ENCODE measurements at regions not wholly inside any gene's neighbourhood (a gene's known extent, or its start where the extent isn't known, plus 50 kb on each side); places are given as distances from the start of the nearest gene placed in this dataset.

GRCh38 chr12:88802096-88802706 lies 221.9 kb upstream of the KITLG start:
- TF ChIP-seq CTCF (conservative IDR thresholded peaks at IDR 0.05) (no peak), EZH2 (IDR thresholded peaks at IDR 0.05; ENCODE audit: low read depth) (no peak)
- Histone ChIP-seq H3K9me2 (ENCODE audit: insufficient read depth) (no peaks in the 10 kb centered on the region), H3K27me3 (ENCODE audit: insufficient read depth, low read depth) (no peaks in the 10 kb centered on the region), H3K36me3 (ENCODE audit: low read depth) (no peaks in the 10 kb centered on the region), H3K79me2 (ENCODE audit: low read depth) (no peaks in the 10 kb centered on the region), H3K27ac (no peak overlapping the region), H4K20me1 (ENCODE audit: insufficient read depth) (no peaks in the 10 kb centered on the region), H3K4me3 (no peak overlapping the region), H2AFZ (peak overlapping the region; percentile 48; the same call in 1 of the 2 replicates), H3K4me2 (no peak overlapping the region), H3K9me3 (ENCODE audit: insufficient read depth, low read depth) (no peaks in the 10 kb centered on the region), H3F3A (ENCODE audit: insufficient read depth, low read depth) (no peaks in the 10 kb centered on the region), H3K4me1 (replicated peaks; ENCODE audit: insufficient read depth) (no peaks in the 10 kb centered on the region)
- CTCF ChIA-PET, result no interaction called here
- DNase-seq, result no peak
- no TSS peak for BruUV-seq (replicated peaks)
- intact Hi-C loops (cut with micrococcal nuclease; ENCODE audit: unreplicated experiment), result no loop called here
- POLR2A ChIA-PET (ENCODE audit: unreplicated experiment), result no interaction called here

GRCh38 chr12:88801227-88802095 lies 221.2 kb upstream of the KITLG start:
- Histone ChIP-seq H3K27me3 (ENCODE audit: insufficient read depth, low read depth) (no peaks in the 10 kb centered on the region), H3K9me2 (ENCODE audit: insufficient read depth) (no peaks in the 10 kb centered on the region), H4K20me1 (ENCODE audit: insufficient read depth) (no peaks in the 10 kb centered on the region), H3K4me3 (no peak overlapping the region), H3K36me3 (ENCODE audit: low read depth) (no peaks in the 10 kb centered on the region), H3K9me3 (ENCODE audit: insufficient read depth, low read depth) (no peaks in the 10 kb centered on the region), H3K27ac (no peak overlapping the region), H3K4me2 (no peak overlapping the region), H3K79me2 (ENCODE audit: low read depth) (no peaks in the 10 kb centered on the region), H3K4me1 (replicated peaks; ENCODE audit: insufficient read depth) (no peaks in the 10 kb centered on the region), H2AFZ (peak overlapping the region; percentile 48; the same call in 1 of the 2 replicates), H3F3A (ENCODE audit: insufficient read depth, low read depth) (no peaks in the 10 kb centered on the region)
- ChIA-PET POLR2A (ENCODE audit: unreplicated experiment) (no interaction called here), CTCF (no interaction called here)
- no peak for DNase-seq
- intact Hi-C loops (cut with micrococcal nuclease; ENCODE audit: unreplicated experiment), result no loop called here
- TF ChIP-seq CTCF (conservative IDR thresholded peaks at IDR 0.05), result no peak
- TF ChIP-seq EZH2 (IDR thresholded peaks at IDR 0.05; ENCODE audit: low read depth), result no peak
- no TSS peak for BruUV-seq (replicated peaks)

- H3K9me2 ChIP-seq (ENCODE audit: insufficient read depth), result no peaks in the 10 kb centered on the region
- DNase-seq, result no peak
- peaks cover 9% of the 10 kb centered on the region; the same call in 1 of the 2 replicates for H3K9me3 ChIP-seq (ENCODE audit: insufficient read depth, low read depth)
- H3K27me3 ChIP-seq (ENCODE audit: insufficient read depth, low read depth), result no peaks in the 10 kb centered on the region
- no peaks in the 10 kb centered on the region for H3K36me3 ChIP-seq (ENCODE audit: low read depth)
- H3F3A ChIP-seq (ENCODE audit: insufficient read depth, low read depth), result no peaks in the 10 kb centered on the region
- no TSS peak for BruUV-seq (replicated peaks)
- H4K20me1 ChIP-seq (ENCODE audit: insufficient read depth), result no peaks in the 10 kb centered on the region
- no peak overlapping the region for H3K4me2 ChIP-seq
- no peak overlapping the region for H3K4me3 ChIP-seq
- H2AFZ ChIP-seq, result no peak overlapping the region
- H3K27ac ChIP-seq, result no peak overlapping the region
- POLR2A ChIA-PET (ENCODE audit: unreplicated experiment), result no interaction called here
- CTCF ChIA-PET, result no interaction called here
- intact Hi-C loops (cut with micrococcal nuclease; ENCODE audit: unreplicated experiment), result no loop called here
- H3K4me1 ChIP-seq (replicated peaks; ENCODE audit: insufficient read depth), result no peaks in the 10 kb centered on the region
- no peaks in the 10 kb centered on the region for H3K79me2 ChIP-seq (ENCODE audit: low read depth)
- TF ChIP-seq CTCF (conservative IDR thresholded peaks at IDR 0.05) (no peak), EZH2 (IDR thresholded peaks at IDR 0.05; ENCODE audit: low read depth) (no peak)
These were observed 212.8 kb upstream of the KITLG start for GRCh38 chr12:88793096-88793495.
